KOPT-K1 (cell line): ENCODE measurements at regions not wholly inside any gene's neighbourhood (a gene's known extent, or its start where the extent isn't known, plus 50 kb on each side); places are given as distances from the start of the nearest gene placed in this dataset.

Experiments used
- H3K27ac ChIP-seq: fragments of 200-600 bp; sonication (generic); 2 replicates; pipeline ENCODE4 v1.5.1; 2016; ENCODE audit warnings: antibody characterized with exemption, mild to moderate bottlenecking, low read depth, low read length; ENCODE audit not compliant: poor library complexity, severe bottlenecking
- H3K36me3 ChIP-seq: fragments of 200-600 bp; sonication (generic); 2 replicates; pipeline ENCODE4 v1.5.1; 2017; ENCODE audit warnings: antibody characterized with exemption, mild to moderate bottlenecking, low read length, moderate library complexity; ENCODE audit not compliant: insufficient read depth
- H3K9me3 ChIP-seq: fragments of 200-600 bp; sonication (generic); 2 replicates; pipeline ENCODE4 v1.5.1; 2017; ENCODE audit warnings: antibody characterized with exemption, low read length, mild to moderate bottlenecking; ENCODE audit not compliant: insufficient read depth, poor library complexity, severe bottlenecking

GRCh38 chr5:4717446-4717845 lies 422.7 kb upstream of the ADAMTS16 start:
- no peak overlapping the region for H3K27ac ChIP-seq
- no peaks in the 10 kb centered on the region for H3K36me3 ChIP-seq
- H3K9me3 ChIP-seq: no peaks in the 10 kb centered on the region

- H3K27ac ChIP-seq: no peak overlapping the region
- H3K9me3 ChIP-seq: no peaks in the 10 kb centered on the region
- no peaks in the 10 kb centered on the region for H3K36me3 ChIP-seq
These were observed 419.3 kb upstream of the ADAMTS16 start for GRCh38 chr5:4720831-4721230.

GRCh38 chr5:4722886-4723285 lies 417.2 kb upstream of the ADAMTS16 start:
- Histone ChIP-seq H3K36me3 (no peaks in the 10 kb centered on the region), H3K27ac (no peak overlapping the region), H3K9me3 (no peaks in the 10 kb centered on the region)

GRCh38 chr5:4725594-4725993 lies 414.5 kb upstream of the ADAMTS16 start:
- no peak overlapping the region for H3K27ac ChIP-seq
- H3K36me3 ChIP-seq: no peaks in the 10 kb centered on the region
- no peaks in the 10 kb centered on the region for H3K9me3 ChIP-seq

GRCh38 chr5:4730279-4730678 lies 409.9 kb upstream of the ADAMTS16 start:
- Histone ChIP-seq H3K27ac (no peak overlapping the region), H3K9me3 (no peaks in the 10 kb centered on the region), H3K36me3 (no peaks in the 10 kb centered on the region)

- Histone ChIP-seq H3K27ac (no peak overlapping the region), H3K9me3 (no peaks in the 10 kb centered on the region)
These were observed 405.8 kb upstream of the ADAMTS16 start for GRCh38 chr5:4734348-4734747.

GRCh38 chr5:4735261-4735660 lies 404.9 kb upstream of the ADAMTS16 start:
- H3K36me3 ChIP-seq: no peaks in the 10 kb centered on the region
- no peak overlapping the region for H3K27ac ChIP-seq
- H3K9me3 ChIP-seq: no peaks in the 10 kb centered on the region

More at GRCh38 chr5:4734348-4734747, 405.8 kb upstream of the ADAMTS16 start:
- no peaks in the 10 kb centered on the region for H3K36me3 ChIP-seq

GRCh38 chr5:4737868-4738267 lies 402.3 kb upstream of the ADAMTS16 start:
- Histone ChIP-seq H3K27ac (no peak overlapping the region), H3K9me3 (no peaks in the 10 kb centered on the region), H3K36me3 (no peaks in the 10 kb centered on the region)

- no peaks in the 10 kb centered on the region for H3K36me3 ChIP-seq
- no peak overlapping the region for H3K27ac ChIP-seq
- H3K9me3 ChIP-seq: no peaks in the 10 kb centered on the region
These were observed 401.8 kb upstream of the ADAMTS16 start for GRCh38 chr5:4738298-4738697.

- no peaks in the 10 kb centered on the region for H3K36me3 ChIP-seq
These were observed 400.0 kb upstream of the ADAMTS16 start for GRCh38 chr5:4740156-4740555.

GRCh38 chr5:4758550-4758949 lies 381.6 kb upstream of the ADAMTS16 start:
- H3K9me3 ChIP-seq: no peaks in the 10 kb centered on the region
- H3K36me3 ChIP-seq: no peaks in the 10 kb centered on the region
- H3K27ac ChIP-seq: no peak overlapping the region

More at GRCh38 chr5:4740156-4740555, 400.0 kb upstream of the ADAMTS16 start:
- no peaks in the 10 kb centered on the region for H3K9me3 ChIP-seq
- no peak overlapping the region for H3K27ac ChIP-seq

- no peaks in the 10 kb centered on the region for H3K36me3 ChIP-seq
- H3K9me3 ChIP-seq: no peaks in the 10 kb centered on the region
- no peak overlapping the region for H3K27ac ChIP-seq
These were observed 381.1 kb upstream of the ADAMTS16 start for GRCh38 chr5:4758996-4759395.

GRCh38 chr5:4762316-4762715 lies 377.8 kb upstream of the ADAMTS16 start:
- no peaks in the 10 kb centered on the region for H3K9me3 ChIP-seq

GRCh38 chr5:4765411-4765810 lies 374.7 kb upstream of the ADAMTS16 start:
- H3K9me3 ChIP-seq: no peaks in the 10 kb centered on the region
- no peaks in the 10 kb centered on the region for H3K36me3 ChIP-seq
- no peak overlapping the region for H3K27ac ChIP-seq

More at GRCh38 chr5:4762316-4762715, 377.8 kb upstream of the ADAMTS16 start:
- Histone ChIP-seq H3K27ac (no peak overlapping the region), H3K36me3 (no peaks in the 10 kb centered on the region)

- Histone ChIP-seq H3K9me3 (no peaks in the 10 kb centered on the region), H3K36me3 (no peaks in the 10 kb centered on the region), H3K27ac (no peak overlapping the region)
These were observed 374.0 kb upstream of the ADAMTS16 start for GRCh38 chr5:4766101-4766500.

- H3K9me3 ChIP-seq: no peaks in the 10 kb centered on the region
- no peaks in the 10 kb centered on the region for H3K36me3 ChIP-seq
These were observed 367.5 kb upstream of the ADAMTS16 start for GRCh38 chr5:4772591-4772990.

More at GRCh38 chr5:4772591-4772990, 367.5 kb upstream of the ADAMTS16 start:
- H3K27ac ChIP-seq: no peak overlapping the region
